DND-41 (cell line): ENCODE measurements at regions not wholly inside any gene's neighbourhood (a gene's known extent, or its start where the extent isn't known, plus 50 kb on each side); places are given as distances from the start of the nearest gene placed in this dataset.

ENCODE experiments used
- ATAC-seq: fragments of 200-7000 bp; cut with Tn5 transposase; 3 replicates; pipeline ENCODE4 v1.9.1; 2021; ENCODE audit warnings: low read depth; ENCODE audit not compliant: insufficient read depth
- DNase-seq: peaks from one replicate; pipeline ENCODE4 v3.0.0-alpha.2; 2020
- H2AFZ ChIP-seq: 2 replicates; pipeline ENCODE4 v1.6.0; 2012; ENCODE audit warnings: low read depth, low read length
- H3K27ac ChIP-seq: 2 replicates; pipeline ENCODE4 v1.5.1; 2012; ENCODE audit warnings: low read length, inconsistent platforms
- H3K27me3 ChIP-seq: fragments of 200-600 bp; sonication (generic); 2 replicates; pipeline ENCODE4 v1.6.0; 2012; ENCODE audit warnings: low read length, mild to moderate bottlenecking, inconsistent platforms; ENCODE audit not compliant: insufficient read depth, poor library complexity
- H3K36me3 ChIP-seq: 2 replicates; pipeline ENCODE4 v1.5.1; 2012; ENCODE audit warnings: low read length, inconsistent platforms; ENCODE audit not compliant: insufficient read depth
- H3K4me1 ChIP-seq: 2 replicates; pipeline ENCODE4 v1.5.1; 2012; ENCODE audit warnings: mild to moderate bottlenecking, low read length; ENCODE audit not compliant: insufficient read depth
- H3K4me2 ChIP-seq: 2 replicates; pipeline ENCODE4 v1.6.0; 2012; ENCODE audit warnings: mild to moderate bottlenecking, moderate library complexity, low read length, inconsistent platforms; ENCODE audit not compliant: insufficient read depth
- H3K4me3 ChIP-seq, 2 experiments: fragments of 200-600 bp in 1 of 2; shearing (Covaris generic) in 1 of 2; 2 replicates each; pipeline ENCODE4 v1.5.1; 2012 to 2016; ENCODE audit warnings: inconsistent platforms in 2 of 2, low read length in 2 of 2, mild to moderate bottlenecking in 2 of 2, low read depth in 1 of 2, moderate library complexity in 1 of 2
- H3K79me2 ChIP-seq: 2 replicates; pipeline ENCODE4 v1.6.0; 2012; ENCODE audit warnings: low read length, inconsistent platforms; ENCODE audit not compliant: insufficient read depth
- H3K9ac ChIP-seq: 2 replicates; pipeline ENCODE4 v1.6.0; 2012; ENCODE audit warnings: low read depth, mild to moderate bottlenecking, inconsistent platforms, low read length, moderate library complexity
- H3K9me3 ChIP-seq: 2 replicates; pipeline ENCODE4 v1.5.1; 2012; ENCODE audit warnings: low read length, moderate library complexity, mild to moderate bottlenecking, inconsistent platforms; ENCODE audit not compliant: insufficient read depth, severe bottlenecking
- H4K20me1 ChIP-seq: 2 replicates; pipeline ENCODE4 v1.6.0; 2012; ENCODE audit warnings: low read length; ENCODE audit not compliant: insufficient read depth
- EZH2 ChIP-seq: IDR thresholded peaks from 3 replicates; pipeline ENCODE4 v1.6.1; 2012; ENCODE audit warnings: borderline replicate concordance, low read depth, mild to moderate bottlenecking, moderate library complexity, low read length, inconsistent platforms; ENCODE audit not compliant: severe bottlenecking
- TF ChIP-seq, protein P1 (sequence below): IDR thresholded peaks from 2 replicates; pipeline ENCODE4 v1.5.1; 2012; ENCODE audit warnings: borderline replicate concordance, low read length, moderate library complexity, mild to moderate bottlenecking; ENCODE audit not compliant: poor library complexity, severe bottlenecking; ENCODE audit errors: extremely low read depth

DNA sequence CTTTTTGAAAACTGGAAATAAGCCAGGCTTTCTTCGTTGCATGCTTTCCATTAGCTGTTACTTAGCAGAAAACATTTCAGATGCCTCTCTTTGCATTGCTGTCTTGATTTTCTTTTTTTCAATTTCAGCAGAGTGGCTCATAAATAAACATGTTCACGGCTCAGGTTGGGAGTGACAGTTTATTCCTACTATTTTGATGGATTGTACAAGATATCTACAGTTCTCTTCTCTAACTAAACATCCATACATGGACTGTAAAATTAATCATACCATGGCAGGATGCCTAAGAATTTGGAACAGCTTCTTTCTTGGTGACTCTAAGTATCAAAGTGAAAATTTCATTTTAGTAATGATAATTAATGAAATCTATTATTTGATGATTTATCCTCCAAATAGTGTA is 130.5 kb upstream of the EPHA7 start:
- no peaks in the 10 kb centered on the region for H3K27me3 ChIP-seq
- DNase-seq = no peak
- H3K4me3 ChIP-seq = no peak overlapping the region
- H3K9ac ChIP-seq = no peak overlapping the region
- H3K9me3 ChIP-seq = no peaks in the 10 kb centered on the region
- H2AFZ ChIP-seq = no peak overlapping the region
- no peaks in the 10 kb centered on the region for H3K4me1 ChIP-seq
- no peaks in the 10 kb centered on the region for H4K20me1 ChIP-seq
- H3K4me2 ChIP-seq = no peak overlapping the region
- H3K27ac ChIP-seq = no peak overlapping the region
- no peaks in the 10 kb centered on the region for H3K36me3 ChIP-seq
- no peak for ATAC-seq
- H3K79me2 ChIP-seq = no peaks in the 10 kb centered on the region
- no peak for TF ChIP-seq EZH2
- TF ChIP-seq, protein P1, sequence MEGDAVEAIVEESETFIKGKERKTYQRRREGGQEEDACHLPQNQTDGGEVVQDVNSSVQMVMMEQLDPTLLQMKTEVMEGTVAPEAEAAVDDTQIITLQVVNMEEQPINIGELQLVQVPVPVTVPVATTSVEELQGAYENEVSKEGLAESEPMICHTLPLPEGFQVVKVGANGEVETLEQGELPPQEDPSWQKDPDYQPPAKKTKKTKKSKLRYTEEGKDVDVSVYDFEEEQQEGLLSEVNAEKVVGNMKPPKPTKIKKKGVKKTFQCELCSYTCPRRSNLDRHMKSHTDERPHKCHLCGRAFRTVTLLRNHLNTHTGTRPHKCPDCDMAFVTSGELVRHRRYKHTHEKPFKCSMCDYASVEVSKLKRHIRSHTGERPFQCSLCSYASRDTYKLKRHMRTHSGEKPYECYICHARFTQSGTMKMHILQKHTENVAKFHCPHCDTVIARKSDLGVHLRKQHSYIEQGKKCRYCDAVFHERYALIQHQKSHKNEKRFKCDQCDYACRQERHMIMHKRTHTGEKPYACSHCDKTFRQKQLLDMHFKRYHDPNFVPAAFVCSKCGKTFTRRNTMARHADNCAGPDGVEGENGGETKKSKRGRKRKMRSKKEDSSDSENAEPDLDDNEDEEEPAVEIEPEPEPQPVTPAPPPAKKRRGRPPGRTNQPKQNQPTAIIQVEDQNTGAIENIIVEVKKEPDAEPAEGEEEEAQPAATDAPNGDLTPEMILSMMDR = no peak

DNA sequence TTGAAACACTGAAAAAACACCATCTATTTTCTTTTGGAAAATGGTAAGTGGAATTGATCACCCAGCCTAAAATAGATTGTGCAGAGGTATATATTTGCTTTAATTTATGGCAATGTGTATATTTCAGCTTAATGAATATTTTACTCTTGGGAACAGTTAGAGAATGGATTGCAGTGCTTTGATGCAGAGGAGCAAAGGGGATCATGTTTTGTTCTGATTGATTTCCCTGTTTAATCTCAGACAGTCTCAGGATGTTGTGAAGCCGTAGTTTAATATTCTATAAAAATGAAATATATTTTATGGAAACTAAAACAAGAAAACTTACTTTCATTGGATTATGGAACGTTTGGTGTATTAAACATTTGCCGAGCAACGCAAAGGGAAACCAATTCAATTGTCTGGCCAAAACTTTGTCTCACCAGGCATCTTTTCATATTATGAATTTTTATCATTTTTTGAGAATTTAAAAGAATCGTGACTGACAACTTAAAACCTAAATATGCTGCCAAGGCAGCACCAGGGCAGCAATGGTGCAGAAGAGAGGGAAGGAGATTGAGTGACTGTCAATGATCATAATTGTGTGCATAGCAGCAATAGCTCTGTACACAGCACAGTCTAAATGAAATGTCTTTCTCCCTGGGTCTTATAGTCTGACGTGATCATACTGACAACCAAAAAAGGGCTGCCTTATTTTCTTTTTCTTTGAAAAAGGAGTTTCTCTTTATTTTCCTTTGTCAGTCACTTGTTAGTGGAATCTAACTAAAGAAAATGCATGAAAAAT is 105.5 kb upstream of the EPHA7 start:
- Histone ChIP-seq H2AFZ (no peak overlapping the region), H4K20me1 (no peaks in the 10 kb centered on the region), H3K27ac (no peak overlapping the region), H3K9me3 (no peaks in the 10 kb centered on the region), H3K4me2 (no peak overlapping the region), H3K9ac (no peak overlapping the region), H3K27me3 (no peaks in the 10 kb centered on the region), H3K4me1 (no peaks in the 10 kb centered on the region), H3K79me2 (no peaks in the 10 kb centered on the region), H3K4me3 (no peak overlapping the region), H3K36me3 (no peaks in the 10 kb centered on the region)
- TF ChIP-seq EZH2 = no peak
- TF ChIP-seq, protein P1 = no peak
- DNase-seq = no peak
- ATAC-seq = no peak

DNA sequence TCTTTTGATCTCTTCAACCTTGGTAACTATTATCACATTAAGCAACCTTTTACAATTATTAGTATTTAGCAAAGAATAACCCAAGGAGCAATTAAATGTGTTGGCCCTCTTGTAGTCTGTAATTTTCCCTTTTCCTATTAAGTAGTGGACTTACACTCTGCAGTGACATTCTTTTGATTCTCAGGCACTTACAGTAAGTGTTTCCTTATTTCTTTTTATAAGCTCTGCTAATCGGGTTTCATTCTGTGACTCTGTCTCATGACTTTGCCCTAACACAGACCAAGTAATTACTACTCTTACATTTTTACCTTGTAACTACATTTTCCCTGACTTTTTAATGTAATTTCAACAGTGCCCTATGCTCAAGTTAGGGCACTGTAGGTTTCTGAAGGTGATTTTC is 104.0 kb upstream of the EPHA7 start:
- Histone ChIP-seq H3K27me3 (no peaks in the 10 kb centered on the region), H3K9ac (no peak overlapping the region), H4K20me1 (no peaks in the 10 kb centered on the region), H3K4me1 (no peaks in the 10 kb centered on the region), H3K36me3 (no peaks in the 10 kb centered on the region), H2AFZ (no peak overlapping the region), H3K4me2 (no peak overlapping the region), H3K79me2 (no peaks in the 10 kb centered on the region), H3K27ac (no peak overlapping the region), H3K4me3 (no peak overlapping the region), H3K9me3 (no peaks in the 10 kb centered on the region)
- TF ChIP-seq, protein P1 = no peak
- TF ChIP-seq EZH2 = no peak
- no peak for ATAC-seq
- no peak for DNase-seq

DNA sequence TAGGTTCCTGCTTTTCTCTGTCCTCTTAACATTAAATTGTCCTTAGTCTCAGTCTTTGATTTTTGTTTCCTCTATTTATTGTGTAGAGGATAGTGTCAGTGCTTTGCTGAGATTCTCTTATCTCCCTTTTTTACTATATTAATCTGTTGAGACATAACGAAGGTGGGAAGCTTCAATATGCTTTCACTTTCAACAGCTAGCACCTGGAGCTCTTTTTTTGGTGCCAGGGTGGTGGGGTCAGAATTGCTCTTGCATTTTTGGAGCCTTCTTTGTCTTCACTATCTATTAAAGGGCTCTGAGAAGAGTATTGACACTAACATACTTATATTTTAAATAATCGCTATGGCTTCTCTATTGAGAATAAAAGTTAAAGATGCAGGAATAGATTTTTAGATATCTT is 97.1 kb upstream of the EPHA7 start:
- ATAC-seq = no peak
- H3K79me2 ChIP-seq = no peaks in the 10 kb centered on the region
- DNase-seq = no peak
- no peak overlapping the region for H3K4me2 ChIP-seq
- no peaks in the 10 kb centered on the region for H3K4me1 ChIP-seq
- H3K4me3 ChIP-seq = no peak overlapping the region
- H4K20me1 ChIP-seq = no peaks in the 10 kb centered on the region
- no peaks in the 10 kb centered on the region for H3K27me3 ChIP-seq
- H3K9me3 ChIP-seq = no peaks in the 10 kb centered on the region
- H3K9ac ChIP-seq = no peak overlapping the region
- no peak overlapping the region for H3K27ac ChIP-seq
- no peak for TF ChIP-seq EZH2
- TF ChIP-seq, protein P1 = no peak
- no peaks in the 10 kb centered on the region for H3K36me3 ChIP-seq
- H2AFZ ChIP-seq = no peak overlapping the region
